K562 (cell line): ENCODE measurements at regions not wholly inside any gene's neighbourhood (a gene's known extent, or its start where the extent isn't known, plus 50 kb on each side); places are given as distances from the start of the nearest gene placed in this dataset.

Experiments
- ATAC-seq: fragments of 200-7000 bp; cut with Tn5 transposase; 3 replicates; pipeline ENCODE4 v1.9.1; 2020; ENCODE audit warnings: moderate library complexity
- BruUV-seq: library from RNA; stranded (reverse); fragments of 400-500 nt; replicated peaks from 2 replicates; lab custom pipeline; 2021; lab: Mats Ljungman, UMichigan
- CTCF ChIA-PET: fragments of 300-600 bp; formaldehyde crosslinking; extraction: SDS; loops from one replicate; lab custom pipeline; 2021; ENCODE audit warnings: low intra/inter-chr PET ratio; lab: Yijun Ruan, JAX
- POLR2A ChIA-PET: fragments of 300-600, 350-650 bp; sonication (Branson Sonifier 250); formaldehyde crosslinking; extraction: SDS; loops from one replicate; lab custom pipeline; 2021; ENCODE audit warnings: antibody characterized with exemption, inconsistent platforms; lab: Yijun Ruan, JAX
- DNase-seq, 4 experiments: peaks; one replicate each; pipeline versions ENCODE4 v3.0.0 to v3.0.0-alpha.2; 2011 to 2018; ENCODE audit warnings: low spot score in 3 of 4, mixed read lengths in 3 of 4; ENCODE audit errors: extremely low read depth in 1 of 4
- FAIRE-seq: peaks from 2 replicates; lab custom pipeline; 2011; peaks lifted over from hg19 to GRCh38; lab: Jason Lieb, UNC
- H2AFZ ChIP-seq: 2 replicates; pipeline ENCODE4 v1.6.0; 2011; ENCODE audit warnings: low read depth, low read length, control low read depth, inconsistent platforms
- H3K27ac ChIP-seq: fragments of 200-600 bp; 3 replicates; pipeline ENCODE4 v1.8.0; 2011; ENCODE audit warnings: low read depth, mild to moderate bottlenecking, control low read depth, inconsistent platforms, low read length, moderate library complexity, mixed read lengths; ENCODE audit errors: extremely low read depth
- H3K27me3 ChIP-seq, 2 experiments: fragments of 300-600 bp in 1 of 2; 2 replicates in 1 of 2; 3 replicates in 1 of 2; pipeline versions ENCODE4 v1.6.0 to v1.8.0; 2011; ENCODE audit warnings: inconsistent platforms in 2 of 2, low read length in 2 of 2, mild to moderate bottlenecking in 1 of 2, mixed read lengths in 1 of 2, moderate library complexity in 1 of 2; ENCODE audit not compliant: control insufficient read depth in 2 of 2, insufficient read depth in 2 of 2
- H3K36me3 ChIP-seq: fragments of 300-600 bp; 3 replicates; pipeline ENCODE4 v1.8.0; 2011; ENCODE audit warnings: mild to moderate bottlenecking, low read length, inconsistent platforms; ENCODE audit not compliant: control insufficient read depth, insufficient read depth
- H3K4me1 ChIP-seq, 2 experiments: fragments of 200-600 bp in 1 of 2; replicated peaks in 1 of 2; 2 replicates in 1 of 2; 3 replicates in 1 of 2; pipeline versions ENCODE4 v1.5.1 to v1.8.0; 2011; ENCODE audit warnings: inconsistent platforms in 2 of 2, low read length in 2 of 2, mild to moderate bottlenecking in 1 of 2, mixed read lengths in 1 of 2, moderate library complexity in 1 of 2; ENCODE audit not compliant: control insufficient read depth in 2 of 2, insufficient read depth in 2 of 2
- H3K4me2 ChIP-seq: 2 replicates; pipeline ENCODE4 v1.6.1; 2011; ENCODE audit warnings: low read length, control low read depth, inconsistent platforms, mixed read lengths; ENCODE audit not compliant: insufficient read depth
- H3K4me3 ChIP-seq: fragments of 200-600 bp; sonication (generic), shearing (Covaris generic); 2 replicates; pipeline ENCODE4 v1.5.1; 2016; ENCODE audit warnings: control low read depth, inconsistent platforms
- H3K79me2 ChIP-seq: fragments of 200-600 bp; 3 replicates; pipeline ENCODE4 v1.8.0; 2011; ENCODE audit warnings: low read length, inconsistent platforms; ENCODE audit not compliant: control insufficient read depth, insufficient read depth
- H3K9ac ChIP-seq, 2 experiments: 2 replicates each; pipeline versions ENCODE4 v1.6.0 to v1.6.1; 2011; ENCODE audit warnings: low read depth in 2 of 2, low read length in 2 of 2, control low read depth in 1 of 2, inconsistent platforms in 1 of 2, mild to moderate bottlenecking in 1 of 2, mixed read lengths in 1 of 2; ENCODE audit not compliant: insufficient read depth in 1 of 2
- H3K9me1 ChIP-seq: one replicate; pipeline ENCODE4 v1.6.0; 2011; ENCODE audit warnings: inconsistent platforms, mild to moderate bottlenecking, low read length, moderate library complexity; ENCODE audit not compliant: control insufficient read depth, insufficient read depth
- H3K9me3 ChIP-seq: replicated peaks from 2 replicates; pipeline ENCODE4 v1.5.1; 2011; ENCODE audit warnings: low read depth, low read length, inconsistent platforms; ENCODE audit not compliant: control insufficient read depth, insufficient read depth
- H4K20me1 ChIP-seq: replicated peaks from 2 replicates; pipeline ENCODE4 v1.6.1; 2011; ENCODE audit warnings: low read length, inconsistent platforms, mixed read lengths; ENCODE audit not compliant: control insufficient read depth, insufficient read depth
- C11orf30 ChIP-seq: fragments of 450-650 bp; IDR thresholded peaks from 2 replicates; pipeline ENCODE4 v1.6.1; 2016; ENCODE audit warnings: low read depth, mild to moderate bottlenecking
- CBX8 ChIP-seq: fragments of 200-600 bp; sonication (generic); IDR thresholded peaks from 2 replicates; pipeline ENCODE4 v1.6.1; 2012; ENCODE audit warnings: borderline replicate concordance, mixed run types, low read depth, mild to moderate bottlenecking, moderate library complexity, mixed read lengths, low read length, control low read depth, inconsistent platforms; ENCODE audit not compliant: poor library complexity, severe bottlenecking; ENCODE audit errors: extremely low read depth
- EP300 ChIP-seq: IDR thresholded peaks from 2 replicates; pipeline ENCODE4 v1.6.1; 2012; ENCODE audit warnings: low read length, improper control_type of control experiment
- HCFC1 ChIP-seq: IDR thresholded peaks from 2 replicates; pipeline ENCODE4 v1.6.1; 2012; ENCODE audit warnings: low read depth, low read length, improper control_type of control experiment
- HMG20B ChIP-seq: fragments of 250-450 bp; sonication (Bioruptor Pico); IDR thresholded peaks from 2 replicates; pipeline ENCODE4 v1.5.0; 2021; ENCODE audit warnings: mild to moderate bottlenecking
- HOXB6 ChIP-seq: fragments of 250-450 bp; sonication (Bioruptor Pico); IDR thresholded peaks from 2 replicates; pipeline ENCODE4 v1.5.1; 2022; ENCODE audit warnings: mild to moderate bottlenecking, borderline replicate concordance
- JUNB ChIP-seq: fragments of 450-650 bp; formaldehyde crosslinking; conservative IDR thresholded peaks from 2 replicates; pipeline ENCODE4 v1.4.0; 2020; ENCODE audit warnings: mild to moderate bottlenecking
- MAFF ChIP-seq: IDR thresholded peaks from 2 replicates; pipeline ENCODE4 v1.6.1; 2012; ENCODE audit warnings: low read length, improper control_type of control experiment
- MAFG ChIP-seq: fragments of 450-650 bp; conservative IDR thresholded peaks from 2 replicates; pipeline ENCODE4 v1.6.1; 2016; ENCODE audit warnings: missing genetic modification characterization, missing compliant biosample characterization
- MAFK ChIP-seq: IDR thresholded peaks from 2 replicates; pipeline ENCODE4 v1.6.1; 2011; ENCODE audit warnings: low read length, improper control_type of control experiment
- NCOA2 ChIP-seq, 2 experiments: fragments of 450-650 bp; IDR thresholded peaks; 2 replicates each; pipeline ENCODE4 v1.6.1; 2018; ENCODE audit warnings: mild to moderate bottlenecking in 2 of 2, moderate library complexity in 1 of 2; ENCODE audit not compliant: partially characterized antibody in 2 of 2
- NKRF ChIP-seq: fragments of 450-650 bp; IDR thresholded peaks from 2 replicates; pipeline ENCODE4 v1.6.1; 2016; ENCODE audit warnings: borderline replicate concordance
- PCBP2 ChIP-seq: fragments of 200-400 bp; formaldehyde crosslinking; IDR thresholded peaks from 2 replicates; pipeline ENCODE4 v1.6.1; 2018; ENCODE audit warnings: low read length, low read depth, mild to moderate bottlenecking, moderate library complexity; ENCODE audit not compliant: poor library complexity, severe bottlenecking
- RUNX1 ChIP-seq: sonication (generic); IDR thresholded peaks from 2 replicates; pipeline ENCODE4 v1.6.1; 2016; ENCODE audit warnings: antibody characterized with exemption, low read depth
- TAF15 ChIP-seq: fragments of 200-400 bp; formaldehyde crosslinking; IDR thresholded peaks from 2 replicates; pipeline ENCODE4 v1.6.1; 2017; ENCODE audit warnings: mild to moderate bottlenecking, low read depth, low read length, moderate library complexity
- TEAD4 ChIP-seq, 2 experiments: sonication (generic) in 1 of 2; formaldehyde crosslinking in 1 of 2; IDR thresholded peaks; 2 replicates each; pipeline versions ENCODE4 v1.6.1 to v1.8.0; 2012 to 2022; ENCODE audit warnings: borderline replicate concordance in 1 of 2, inconsistent platforms in 1 of 2, low read length in 1 of 2, mild to moderate bottlenecking in 1 of 2, missing genetic modification reagents in 1 of 2
- ZC3H8 ChIP-seq: fragments of 450-650 bp; IDR thresholded peaks from 2 replicates; pipeline ENCODE4 v1.6.1; 2017
- ZKSCAN1 ChIP-seq: fragments of 150-350 bp; IDR thresholded peaks from 2 replicates; pipeline ENCODE4 v1.6.1; 2016; ENCODE audit warnings: low read depth, low read length
- ZNF197 ChIP-seq: fragments of 200-800 bp; sonication (Bioruptor generic); IDR thresholded peaks from 2 replicates; pipeline ENCODE4 v1.6.1; 2016; ENCODE audit warnings: low read depth, missing genetic modification characterization, missing compliant biosample characterization
- ZNF239 ChIP-seq: fragments of 250-450 bp; sonication (Bioruptor Pico); IDR thresholded peaks from 2 replicates; pipeline ENCODE4 v1.4.0; 2020; ENCODE audit warnings: mild to moderate bottlenecking
- ZNF311 ChIP-seq: fragments of 250-450 bp; sonication (Bioruptor Pico); IDR thresholded peaks from 2 replicates; pipeline ENCODE4 v1.4.0; 2020; ENCODE audit warnings: mild to moderate bottlenecking, moderate library complexity
- ZNF316 ChIP-seq: fragments of 450-650 bp; IDR thresholded peaks from 2 replicates; pipeline ENCODE4 v1.6.1; 2016
- ZNF586 ChIP-seq: fragments of 450-650 bp; formaldehyde crosslinking; conservative IDR thresholded peaks from 2 replicates; pipeline ENCODE4 v1.4.0; 2020; ENCODE audit warnings: mild to moderate bottlenecking, moderate library complexity
- ZNF699 ChIP-seq: fragments of 250-450 bp; sonication (Bioruptor Pico); IDR thresholded peaks from 2 replicates; pipeline ENCODE4 v1.8.0; 2021; ENCODE audit warnings: mild to moderate bottlenecking, moderate library complexity; ENCODE audit not compliant: insufficient replicate concordance
- WGBS: fragments of 100-300 bp; shearing (Covaris generic); methylation state at CpG from one replicate; pipeline ENCODE4 v1.1.6; 2016; ENCODE audit warnings: low coverage, mixed read lengths; ENCODE audit not compliant: insufficient coverage; ENCODE audit errors: missing lambda C conversion rate; 5-methylcytosine and 5-hydroxymethylcytosine counted together
- in situ Hi-C: fragments of 300-500 bp; cut with MboI; formaldehyde crosslinking; loops from 4 replicates; pipeline ENCODE4 v1.15.0; 2018; ENCODE audit warnings: inconsistent platforms, mixed read lengths
- intact Hi-C: fragments of 100-400 bp; cut with micrococcal nuclease; formaldehyde crosslinking; loops from 2 replicates; pipeline ENCODE4 v1.14.2; 2022

GRCh38 chr1:69406244-69406643 lies 161.5 kb upstream of the LRRC7 start:
- ATAC-seq: no peak
- in situ Hi-C loops (no loop called here), intact Hi-C loops (loop anchor here (10.0 kb wide), 1 partner anchor 1481 kb away; no protein-coding TSS in a partner anchor)
- no peak overlapping the region for H2AFZ ChIP-seq
- H3K9me1 ChIP-seq: no peaks in the 10 kb centered on the region
- H3K4me3 ChIP-seq: no peak overlapping the region
- 11% methylated on average over 3 of the region's 3 CpGs for WGBS
- no peak overlapping the region for H3K4me2 ChIP-seq
- H4K20me1 ChIP-seq: no peaks in the 10 kb centered on the region
- no peaks in the 10 kb centered on the region for H3K9me3 ChIP-seq
- CTCF ChIA-PET: no interaction called here
- H3K9ac ChIP-seq: no peak overlapping the region
- DNase-seq: no peak
- H3K79me2 ChIP-seq: no peaks in the 10 kb centered on the region
- POLR2A ChIA-PET: no interaction called here
- H3K27ac ChIP-seq: no peak overlapping the region
- TF ChIP-seq EP300: no peak
- peak; percentile 51; the same call in 1 of the 2 replicates for TF ChIP-seq MAFK
- no peak for TF ChIP-seq ZNF239 (CRISPR knock-in tag)
- no peak for TF ChIP-seq ZNF699 (CRISPR knock-in tag)
- peak; percentile 53; the same call in 1 of the 2 replicates for TF ChIP-seq MAFF
- no peak for TF ChIP-seq RUNX1
- TF ChIP-seq PCBP2: no peak
- no peak for TF ChIP-seq CBX8
- TF ChIP-seq C11orf30: peak; percentile 71; the same call in 1 of the 2 replicates
- TF ChIP-seq ZNF586 (CRISPR knock-in tag): no peak
- TF ChIP-seq HMG20B (CRISPR knock-in tag): no peak
- TF ChIP-seq NKRF: no peak
- no peak for TF ChIP-seq TEAD4 (IDR thresholded peaks at IDR 0.05; ENCODE audit: low read length)
- TF ChIP-seq TEAD4 (CRISPR knock-in tag; IDR thresholded peaks at IDR 0.05; ENCODE audit: borderline replicate concordance): no peak
- TF ChIP-seq JUNB: no peak
- TF ChIP-seq ZNF197: no peak
- no peak for TF ChIP-seq NCOA2 (IDR thresholded peaks at IDR 0.05; ENCODE audit: partially characterized antibody in 2 of 2)
- no peak for TF ChIP-seq ZNF311 (CRISPR knock-in tag)
- no peak for TF ChIP-seq HCFC1
- no peak for TF ChIP-seq HOXB6 (CRISPR knock-in tag)
- no peak for TF ChIP-seq ZKSCAN1
- TF ChIP-seq TAF15: no peak
- TF ChIP-seq ZC3H8: no peak
- peak; percentile 82 for TF ChIP-seq ZNF316
- TF ChIP-seq MAFG: peak; percentile 42; the same call in 1 of the 2 replicates
- no peaks in the 10 kb centered on the region for H3K27me3 ChIP-seq
- H3K36me3 ChIP-seq: no peaks in the 10 kb centered on the region
- no peaks in the 10 kb centered on the region for H3K4me1 ChIP-seq
- no peak for FAIRE-seq
- no TSS peak for BruUV-seq
